ENCODE measurements at regions not wholly inside any gene's neighbourhood (a gene's known extent, or its start where the extent isn't known, plus 50 kb on each side); places are given as distances from the start of the nearest gene placed in this dataset.

- no peak for DNase-seq (ENCODE audit: extremely low read depth, low read depth)
- TF ChIP-seq CTCF (IDR thresholded peaks at IDR 0.05; ENCODE audit: low read depth, low read length, missing control alignments) = no peak
- H3K4me3 ChIP-seq (replicated peaks; ENCODE audit: low read depth, low read length) = no peak overlapping the region
These were observed 315.9 kb upstream of the SEMA3A start for GRCh38 chr7:84510505-84510904.

- no peak for TF ChIP-seq CTCF (IDR thresholded peaks at IDR 0.05; ENCODE audit: low read depth, low read length, missing control alignments)
- H3K4me3 ChIP-seq (replicated peaks; ENCODE audit: low read depth, low read length) = no peak overlapping the region
- no peak for DNase-seq (ENCODE audit: extremely low read depth, low read depth)
These were observed 314.9 kb upstream of the SEMA3A start for GRCh38 chr7:84509522-84509921.

GRCh38 chr7:84508606-84509005 lies 314.0 kb upstream of the SEMA3A start:
- no peak overlapping the region for H3K4me3 ChIP-seq (replicated peaks; ENCODE audit: low read depth, low read length)
- no peak for TF ChIP-seq CTCF (IDR thresholded peaks at IDR 0.05; ENCODE audit: low read depth, low read length, missing control alignments)
- DNase-seq (ENCODE audit: extremely low read depth, low read depth) = no peak

GRCh38 chr7:84507529-84507928 lies 312.9 kb upstream of the SEMA3A start:
- TF ChIP-seq CTCF (IDR thresholded peaks at IDR 0.05; ENCODE audit: low read depth, low read length, missing control alignments) = no peak
- no peak overlapping the region for H3K4me3 ChIP-seq (replicated peaks; ENCODE audit: low read depth, low read length)
- DNase-seq (ENCODE audit: extremely low read depth, low read depth) = no peak

- DNase-seq (ENCODE audit: extremely low read depth, low read depth) = no peak
- no peak overlapping the region for H3K4me3 ChIP-seq (replicated peaks; ENCODE audit: low read depth, low read length)
- TF ChIP-seq CTCF (IDR thresholded peaks at IDR 0.05; ENCODE audit: low read depth, low read length, missing control alignments) = no peak
These were observed 311.6 kb upstream of the SEMA3A start for GRCh38 chr7:84506151-84506550.

- no peak overlapping the region for H3K4me3 ChIP-seq (replicated peaks; ENCODE audit: low read depth, low read length)
- TF ChIP-seq CTCF (IDR thresholded peaks at IDR 0.05; ENCODE audit: low read depth, low read length, missing control alignments) = no peak
- DNase-seq (ENCODE audit: extremely low read depth, low read depth) = no peak
These were observed 307.6 kb upstream of the SEMA3A start for GRCh38 chr7:84502239-84502638.

- no peak for TF ChIP-seq CTCF (IDR thresholded peaks at IDR 0.05; ENCODE audit: low read depth, low read length, missing control alignments)
- no peak for DNase-seq (ENCODE audit: extremely low read depth, low read depth)
- no peak overlapping the region for H3K4me3 ChIP-seq (replicated peaks; ENCODE audit: low read depth, low read length)
These were observed 303.3 kb upstream of the SEMA3A start for GRCh38 chr7:84497873-84498272.

Data from HFF-Myc (cell line).